Activated CD8-positive, alpha-beta memory T cell treated with anti-CD3 and anti-CD28 coated beads for 1 hour (primary cell): ENCODE measurements at regions not wholly inside any gene's neighbourhood (a gene's known extent, or its start where the extent isn't known, plus 50 kb on each side); places are given as distances from the start of the nearest gene placed in this dataset.

Experiments
- DNase-seq, 2 donors: peaks; one replicate each; pipeline ENCODE4 v3.0.0-alpha.2; 2020; ENCODE audit warnings: low read depth in 1 of 2; ENCODE audit errors: extremely low read depth in 1 of 2

GRCh38 chr1:4033713-4034112 lies 133.6 kb upstream of the C1orf174 start:
- DNase-seq = no peak

- DNase-seq = no peak
These were observed 134.3 kb upstream of the C1orf174 start for GRCh38 chr1:4034318-4034887.

GRCh38 chr1:4044967-4045366 lies 144.9 kb upstream of the C1orf174 start:
- no peak for DNase-seq

DNA sequence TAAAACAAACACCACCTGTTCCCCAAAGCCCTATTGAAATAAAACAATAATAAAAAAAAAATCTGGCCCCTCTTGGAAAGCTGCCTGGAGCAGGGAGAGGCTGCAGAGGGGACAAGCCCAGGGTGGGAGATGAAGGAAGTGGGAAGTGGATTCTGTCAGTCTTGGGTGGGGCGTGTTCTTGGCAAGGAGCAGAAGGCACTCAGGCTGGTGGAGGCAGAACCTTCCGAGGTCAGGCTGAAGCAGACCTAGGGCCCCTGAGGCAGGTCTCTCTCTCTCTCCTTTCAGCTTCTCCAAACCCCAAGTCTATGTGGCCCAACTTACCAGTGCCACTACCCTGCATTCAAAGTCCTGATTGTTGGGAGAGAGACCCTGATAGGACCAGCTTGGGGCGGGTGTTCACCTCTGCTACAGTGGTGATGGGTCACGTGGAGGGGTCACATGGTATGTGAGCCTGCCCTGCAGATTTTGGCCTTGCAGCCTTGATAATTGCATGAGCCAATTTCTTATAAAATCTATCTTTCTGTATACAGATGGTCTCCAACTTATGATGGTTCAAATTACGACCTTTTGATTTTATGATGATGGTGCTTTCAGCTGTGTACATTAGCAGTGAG lies 145.4 kb upstream of the C1orf174 start:
- no peak for DNase-seq

DNA sequence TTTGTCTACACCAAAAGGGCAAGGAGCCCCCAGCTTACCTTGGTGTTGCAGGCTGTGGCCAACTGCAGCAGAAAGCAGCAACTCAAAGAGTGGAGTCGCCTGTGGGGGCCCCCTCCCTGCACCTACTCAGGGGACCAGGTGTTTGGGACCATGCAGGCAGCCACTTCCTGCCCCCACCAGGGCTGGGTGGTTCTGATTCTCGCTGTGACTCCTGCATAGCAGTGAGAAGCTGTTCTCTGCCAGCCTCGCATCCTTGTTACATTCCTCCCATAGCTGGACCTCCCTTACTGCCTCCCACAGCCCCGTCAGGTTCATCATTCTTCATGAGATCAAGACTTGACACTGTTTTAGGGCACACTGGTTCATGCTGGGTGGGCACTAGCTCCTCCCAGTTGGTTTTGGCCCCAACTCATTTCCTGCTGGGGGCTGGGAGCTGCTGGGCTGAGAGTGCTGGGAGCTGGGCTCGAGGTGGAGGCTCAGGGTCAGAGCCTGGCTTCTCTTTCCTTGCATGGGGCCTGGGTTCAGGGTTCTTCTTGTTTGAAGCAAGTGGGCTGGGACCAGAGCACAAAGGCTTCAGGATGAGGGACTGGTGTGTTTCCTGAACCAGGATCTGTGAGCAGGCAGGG lies 146.9 kb upstream of the C1orf174 start:
- no peak for DNase-seq

DNA sequence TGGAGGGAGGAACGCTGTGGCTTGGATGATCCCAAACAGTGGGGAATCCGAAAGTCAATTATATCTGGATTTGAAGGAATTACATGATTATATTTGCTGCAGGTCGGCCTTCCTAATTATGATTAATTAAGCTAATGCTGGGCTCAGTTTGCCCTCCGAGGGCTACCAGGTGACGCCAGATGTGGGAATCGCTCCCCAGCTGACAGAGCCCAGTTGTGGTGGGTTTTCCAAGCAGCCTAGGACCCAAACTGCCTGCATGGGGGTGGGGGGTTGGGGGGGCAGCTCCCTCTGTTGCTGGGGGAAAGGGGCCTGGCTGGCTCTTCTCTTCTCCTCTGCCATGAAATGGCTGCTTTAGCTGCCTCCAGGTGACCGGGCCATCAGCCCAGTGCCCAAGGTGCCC lies 147.6 kb upstream of the C1orf174 start:
- no peak for DNase-seq

- DNase-seq = no peak
These were observed 148.0 kb upstream of the C1orf174 start for GRCh38 chr1:4048076-4048475.

DNA sequence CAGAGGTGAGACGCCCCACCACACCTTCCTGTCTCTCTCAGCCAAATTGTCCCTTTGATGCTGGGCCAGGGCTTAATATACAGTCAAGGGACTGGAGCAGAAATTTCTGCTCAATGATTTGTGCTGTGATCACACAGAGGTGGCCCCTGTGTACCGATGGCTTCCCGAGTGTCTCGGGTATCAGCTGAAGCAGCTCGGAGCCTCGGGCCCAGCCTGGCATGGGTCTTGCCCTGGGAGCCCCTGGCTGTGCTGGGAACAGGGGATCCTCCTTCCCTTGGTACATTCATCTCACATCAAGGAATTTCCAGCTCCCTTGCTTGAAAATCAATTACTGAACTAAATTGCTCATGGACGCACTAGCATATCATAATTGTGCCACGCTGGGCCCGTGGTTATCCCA lies 148.8 kb upstream of the C1orf174 start:
- DNase-seq = no peak

GRCh38 chr1:4050998-4051397 lies 150.9 kb upstream of the C1orf174 start:
- no peak for DNase-seq

GRCh38 chr1:4052657-4053056 lies 152.6 kb upstream of the C1orf174 start:
- DNase-seq = no peak

DNA sequence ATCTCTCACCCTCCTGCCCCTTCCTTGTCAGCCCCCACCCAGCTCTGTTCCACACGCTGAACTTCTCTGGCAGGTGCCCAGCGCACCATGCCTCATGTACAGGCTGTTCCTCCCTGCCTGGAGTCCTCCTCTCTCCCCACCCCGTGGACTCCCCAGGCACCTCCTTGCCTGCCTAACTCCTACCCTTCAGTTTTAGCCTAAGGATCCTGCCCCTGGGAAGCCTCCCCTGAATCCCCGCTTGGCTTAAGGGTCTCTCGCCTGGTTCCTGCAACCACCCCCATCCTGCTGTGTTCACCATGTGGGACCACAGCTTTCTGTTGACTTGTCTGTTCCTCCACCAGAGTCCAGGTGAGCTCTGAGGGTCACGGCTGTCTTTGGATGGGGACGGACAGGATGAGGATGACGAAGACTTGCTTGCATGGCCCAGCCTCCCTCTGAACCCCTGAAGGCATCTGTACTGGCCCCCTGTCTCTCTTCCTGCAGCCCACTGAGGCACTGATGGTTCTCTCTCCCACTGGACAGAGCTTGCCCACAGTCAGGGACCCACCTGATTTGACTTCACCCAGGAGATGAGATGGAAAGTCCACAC lies 153.2 kb upstream of the C1orf174 start:
- DNase-seq = no peak

GRCh38 chr1:4053774-4054173 lies 153.7 kb upstream of the C1orf174 start:
- no peak for DNase-seq

DNA sequence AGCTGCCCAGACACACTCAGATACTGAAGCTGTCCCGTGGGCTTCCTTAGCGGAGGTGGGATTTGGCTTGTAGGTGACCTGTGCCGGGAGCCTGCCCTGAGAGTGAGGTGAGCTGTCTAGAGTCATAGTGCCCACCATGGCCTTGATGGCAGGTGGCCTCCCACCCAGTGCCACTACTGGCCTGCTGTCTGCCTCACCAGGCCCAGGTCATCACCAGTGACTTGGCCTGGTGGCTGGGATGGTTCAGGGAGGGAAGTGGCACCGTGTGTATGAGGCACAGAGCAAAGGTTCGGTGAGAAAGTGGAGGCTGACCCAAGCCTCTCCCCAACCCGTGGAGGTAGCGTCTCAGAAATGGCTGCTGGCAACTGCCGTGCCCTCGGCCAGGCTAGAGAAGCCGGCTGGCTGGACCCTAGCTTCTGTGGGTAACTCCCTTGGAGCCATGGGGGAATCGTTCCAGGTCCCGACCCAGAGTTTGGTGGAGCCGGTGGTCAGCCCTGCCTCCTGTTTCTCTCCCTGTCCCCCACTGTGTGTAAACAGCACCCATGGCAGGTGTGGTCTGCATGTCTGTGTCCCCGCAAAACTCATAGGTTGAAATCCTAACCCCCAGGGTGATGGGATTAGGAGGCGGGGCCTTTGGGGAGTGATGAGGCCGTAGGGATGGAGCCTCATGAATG lies 155.4 kb upstream of the C1orf174 start:
- DNase-seq = no peak

GRCh38 chr1:4056422-4056821 lies 156.3 kb upstream of the C1orf174 start:
- no peak for DNase-seq

- DNase-seq = no peak
These were observed 156.9 kb upstream of the C1orf174 start for GRCh38 chr1:4056989-4057388.

- DNase-seq = no peak
These were observed 157.5 kb upstream of the C1orf174 start for GRCh38 chr1:4057603-4058002.

DNA sequence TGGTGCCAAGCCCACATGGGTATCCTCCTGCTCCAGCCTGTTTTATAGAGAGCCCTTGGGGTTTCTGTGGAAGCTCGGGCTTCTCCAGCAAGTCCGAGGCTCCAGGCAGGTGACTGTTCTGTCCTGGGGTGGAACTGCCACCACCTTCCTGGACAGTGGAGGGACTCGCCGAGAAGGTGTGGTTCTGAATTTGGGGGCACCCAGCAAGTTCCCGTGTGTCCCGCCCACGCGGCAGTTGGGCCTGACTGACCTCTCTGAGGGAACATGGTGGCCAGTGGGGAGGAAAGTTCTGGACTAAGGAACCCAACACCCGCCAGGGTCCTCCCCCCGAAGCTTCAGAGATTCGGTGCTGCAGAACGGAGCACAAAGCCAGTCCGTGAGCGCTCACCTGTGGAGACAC lies 158.1 kb upstream of the C1orf174 start:
- DNase-seq = no peak

GRCh38 chr1:4058706-4059105 lies 158.6 kb upstream of the C1orf174 start:
- no peak for DNase-seq

- no peak for DNase-seq
These were observed 159.2 kb upstream of the C1orf174 start for GRCh38 chr1:4059270-4059669.

- no peak for DNase-seq
These were observed 160.8 kb upstream of the C1orf174 start for GRCh38 chr1:4060850-4061249.

DNA sequence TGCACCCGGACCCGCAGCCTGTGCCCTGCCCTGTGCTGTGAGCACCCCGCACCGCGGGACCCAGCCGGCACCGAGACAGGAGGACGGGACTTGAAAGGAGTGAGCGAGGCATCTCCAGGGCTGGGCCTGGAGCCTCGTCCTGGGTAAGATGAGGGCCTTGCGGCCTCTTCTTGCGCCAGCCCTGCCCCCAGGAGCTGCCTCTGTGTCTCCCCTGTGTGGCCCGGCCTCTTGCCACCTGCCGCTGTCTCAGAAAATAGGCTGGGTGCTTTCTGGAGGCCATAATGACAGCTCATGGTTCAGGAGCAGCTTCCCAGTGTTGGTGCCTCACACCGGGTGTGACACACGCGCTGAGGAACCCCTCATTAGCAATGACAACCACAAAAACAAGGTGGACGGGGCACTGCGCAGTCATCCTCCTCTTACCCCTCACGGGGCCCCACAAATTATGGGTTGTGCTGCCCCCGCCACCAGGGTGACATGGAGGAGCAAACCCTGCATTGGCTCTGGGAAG lies 161.5 kb upstream of the C1orf174 start:
- DNase-seq = no peak

DNA sequence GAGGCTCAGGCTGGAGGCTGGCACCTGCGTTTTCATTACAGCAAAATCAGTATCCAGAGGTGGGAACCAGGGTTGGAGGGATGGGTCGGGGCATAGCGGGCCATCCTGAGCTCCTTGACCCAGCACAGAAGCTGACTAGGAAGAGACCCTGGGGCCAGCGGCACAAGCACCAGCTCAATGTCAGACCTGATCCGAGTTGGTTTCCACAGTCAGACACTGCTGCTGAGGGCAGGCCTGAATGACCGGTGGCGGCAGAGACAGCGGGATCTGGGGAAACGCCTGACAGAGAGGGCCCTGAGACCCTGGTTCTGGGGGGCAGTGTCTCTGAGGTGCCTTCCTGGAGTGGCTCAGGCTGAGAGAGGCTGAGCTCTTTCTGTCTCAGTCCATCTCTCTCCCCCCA lies 162.0 kb upstream of the C1orf174 start:
- no peak for DNase-seq
